ENCODE measurements at regions not wholly inside any gene's neighbourhood (a gene's known extent, or its start where the extent isn't known, plus 50 kb on each side); places are given as distances from the start of the nearest gene placed in this dataset.

GRCh38 chr7:145152589-145152988, 316.7 kb upstream of the TPK1 start:
- no peak for TF ChIP-seq CTCF (IDR thresholded peaks at IDR 0.05)
- no peak for TF ChIP-seq POLR2A (IDR thresholded peaks at IDR 0.05)
